H1 (cell line): ENCODE measurements at regions not wholly inside any gene's neighbourhood (a gene's known extent, or its start where the extent isn't known, plus 50 kb on each side); places are given as distances from the start of the nearest gene placed in this dataset.
"Not testable (repeated sequence)": the region's sequence is repeated elsewhere in the genome, so short reads cannot be mapped to it uniquely, and the experiment has no call there.

ENCODE experiments used
- CTCF ChIA-PET: fragments of 300-600 bp; sonication (Branson Sonifier 250); formaldehyde crosslinking; loops from one replicate; lab custom pipeline; 2021; ENCODE audit not compliant: partially characterized antibody; lab: Charles Lee
- POLR2A ChIA-PET: fragments of 300-600 bp; sonication (Branson Sonifier 250); formaldehyde crosslinking; loops from one replicate; lab custom pipeline; 2021; ENCODE audit warnings: inconsistent platforms; ENCODE audit not compliant: partially characterized antibody; lab: Charles Lee
- DNase-seq, 2 experiments: peaks; one replicate each; pipeline versions ENCODE4 v3.0.0 to v3.0.0-alpha.2; 2010 to 2022; ENCODE audit warnings: low spot score in 2 of 2, low read depth in 1 of 2, mixed read lengths in 1 of 2
- FAIRE-seq: peaks from 2 replicates; lab custom pipeline; 2011; peaks lifted over from hg19 to GRCh38; lab: Jason Lieb, UNC
- H2AFZ ChIP-seq: 2 replicates; pipeline ENCODE4 v1.8.1; 2012; ENCODE audit warnings: low read length, inconsistent platforms
- H2AK5ac ChIP-seq: 2 replicates; pipeline ENCODE4 v1.6.1; 2013; ENCODE audit warnings: low read depth, low read length
- H2BK120ac ChIP-seq: replicated peaks from 2 replicates; pipeline ENCODE3; 2013; ENCODE audit warnings: low read depth, low read length, inconsistent platforms
- H2BK12ac ChIP-seq: 2 replicates; pipeline ENCODE4 v1.6.1; 2013; ENCODE audit warnings: low read depth, low read length
- H2BK15ac ChIP-seq: 2 replicates; pipeline ENCODE4 v1.6.1; 2013; ENCODE audit warnings: low read length
- H2BK20ac ChIP-seq: 2 replicates; pipeline ENCODE4 v1.6.1; 2013; ENCODE audit warnings: low read length
- H2BK5ac ChIP-seq: 2 replicates; pipeline ENCODE4 v1.6.1; 2013; ENCODE audit warnings: low read depth, low read length
- H3K14ac ChIP-seq: 2 replicates; pipeline ENCODE4 v1.6.1; 2013; ENCODE audit warnings: inconsistent platforms; ENCODE audit not compliant: insufficient read length
- H3K18ac ChIP-seq: 2 replicates; pipeline ENCODE4 v1.6.1; 2013; ENCODE audit warnings: low read length; ENCODE audit errors: extremely low read depth
- H3K23ac ChIP-seq: 2 replicates; pipeline ENCODE4 v1.6.1; 2013; ENCODE audit warnings: inconsistent platforms; ENCODE audit not compliant: insufficient read length
- H3K23me2 ChIP-seq: 2 replicates; pipeline ENCODE4 v1.6.1; 2013; ENCODE audit warnings: low read depth, low read length
- H3K27ac ChIP-seq: 2 replicates; pipeline ENCODE4 v1.6.1; 2011; ENCODE audit warnings: low read depth, low read length, inconsistent platforms
- H3K27me3 ChIP-seq, 4 experiments: replicated peaks in 1 of 4; 1 replicate in 1 of 4; 2 replicates in 3 of 4; pipeline versions ENCODE4 v1.6.1 to v1.8.1; 2011 to 2013; ENCODE audit warnings: low read length in 3 of 4, mild to moderate bottlenecking in 3 of 4, inconsistent platforms in 2 of 4, mixed read lengths in 2 of 4, moderate library complexity in 1 of 4; ENCODE audit not compliant: control insufficient read depth in 3 of 4, insufficient read depth in 3 of 4; ENCODE audit errors: extremely low read depth in 1 of 4
- H3K36me3 ChIP-seq, 4 experiments: 2 replicates each; pipeline versions ENCODE4 v1.6.1 to v1.8.1; 2011 to 2013; ENCODE audit warnings: mild to moderate bottlenecking in 4 of 4, low read length in 3 of 4, moderate library complexity in 2 of 4, control low read depth in 1 of 4, inconsistent platforms in 1 of 4; ENCODE audit not compliant: insufficient read depth in 4 of 4, control insufficient read depth in 2 of 4
- H3K4ac ChIP-seq: replicated peaks from 2 replicates; pipeline ENCODE3; 2013; ENCODE audit warnings: low read length, low read depth, mixed read lengths, inconsistent platforms; ENCODE audit not compliant: insufficient read length
- H3K4me1 ChIP-seq, 4 experiments: replicated peaks in 1 of 4; 1 replicate in 1 of 4; 2 replicates in 3 of 4; pipeline versions ENCODE4 v1.6.1 to v1.8.1; 2011 to 2013; ENCODE audit warnings: low read length in 3 of 4, inconsistent platforms in 2 of 4, mixed read lengths in 1 of 4; ENCODE audit not compliant: insufficient read depth in 4 of 4, control insufficient read depth in 3 of 4
- H3K4me2 ChIP-seq, 2 experiments: 2 replicates each; pipeline versions ENCODE4 v1.6.1 to v1.8.1; 2011 to 2013; ENCODE audit warnings: low read depth in 2 of 2, low read length in 2 of 2, control low read depth in 1 of 2, inconsistent platforms in 1 of 2, mild to moderate bottlenecking in 1 of 2; ENCODE audit not compliant: insufficient read depth in 1 of 2
- H3K4me3 ChIP-seq, 4 experiments: fragments of 200-600, 300-600 bp in 1 of 4; sonication (generic), shearing (Covaris generic), sonication (Bioruptor Twin) in 1 of 4; 2 replicates each; pipeline versions ENCODE4 v1.5.1 to v1.8.1; 2011 to 2016; ENCODE audit warnings: low read length in 4 of 4, low read depth in 3 of 4, control low read depth in 2 of 4, inconsistent platforms in 2 of 4, mild to moderate bottlenecking in 2 of 4, mixed read lengths in 1 of 4, moderate library complexity in 1 of 4; ENCODE audit not compliant: insufficient read depth in 2 of 4; ENCODE audit errors: extremely low read depth in 1 of 4
- H3K56ac ChIP-seq: replicated peaks from 2 replicates; pipeline ENCODE3; 2013; ENCODE audit warnings: low read depth, mild to moderate bottlenecking, mixed read lengths, low read length, inconsistent platforms; ENCODE audit not compliant: insufficient read length
- H3K79me1 ChIP-seq: 2 replicates; pipeline ENCODE4 v1.6.1; 2013; ENCODE audit warnings: low read depth, low read length, control low read depth
- H3K79me2 ChIP-seq, 2 experiments: 2 replicates each; pipeline versions ENCODE4 v1.6.1 to v1.8.1; 2012 to 2013; ENCODE audit warnings: low read length in 2 of 2, mild to moderate bottlenecking in 2 of 2, inconsistent platforms in 1 of 2; ENCODE audit not compliant: insufficient read depth in 2 of 2, control insufficient read depth in 1 of 2
- H3K9ac ChIP-seq, 4 experiments: replicated peaks in 1 of 4; 1 replicate in 1 of 4; 2 replicates in 3 of 4; pipeline versions ENCODE4 v1.6.1 to v1.8.1; 2011 to 2013; ENCODE audit warnings: low read depth in 3 of 4, low read length in 3 of 4, control low read depth in 2 of 4, mild to moderate bottlenecking in 2 of 4, moderate library complexity in 2 of 4, inconsistent platforms in 1 of 4; ENCODE audit errors: extremely low read depth in 1 of 4
- H3K9me3 ChIP-seq, 2 experiments: 2 replicates each; pipeline versions ENCODE4 v1.6.1 to v1.8.1; 2012 to 2013; ENCODE audit warnings: mild to moderate bottlenecking in 2 of 2, moderate library complexity in 2 of 2, control low read depth in 1 of 2, inconsistent platforms in 1 of 2, low read depth in 1 of 2, low read length in 1 of 2, mixed read lengths in 1 of 2; ENCODE audit not compliant: insufficient read depth in 2 of 2
- H4K20me1 ChIP-seq, 2 experiments: replicated peaks in 1 of 2; 2 replicates each; pipeline versions ENCODE3 to v1.8.1; 2011 to 2013; ENCODE audit warnings: inconsistent platforms in 2 of 2, low read length in 2 of 2, mild to moderate bottlenecking in 1 of 2; ENCODE audit not compliant: insufficient read depth in 2 of 2, control insufficient read depth in 1 of 2
- H4K5ac ChIP-seq: 2 replicates; pipeline ENCODE4 v1.6.1; 2013; ENCODE audit warnings: low read length, low read depth, mixed read lengths, inconsistent platforms; ENCODE audit not compliant: insufficient read length
- H4K8ac ChIP-seq: 2 replicates; pipeline ENCODE4 v1.8.0; 2013; ENCODE audit warnings: mild to moderate bottlenecking, moderate library complexity, low read length, inconsistent platforms; ENCODE audit not compliant: insufficient read depth; ENCODE audit errors: extremely low read depth
- H4K91ac ChIP-seq: replicated peaks from 2 replicates; pipeline ENCODE3; 2013; ENCODE audit warnings: low read length, mixed read lengths, inconsistent platforms; ENCODE audit not compliant: insufficient read length
- WGBS, 2 experiments: shearing (Covaris generic) in 1 of 2; methylation state at CpG; one replicate each; pipeline versions ENCODE4 v1.1.6 to v1.1.7; 2013 to 2015; ENCODE audit warnings: low lambda C conversion rate in 2 of 2, mixed read lengths in 2 of 2, inconsistent platforms in 1 of 2, low coverage in 1 of 2, missing lambda C conversion rate in 1 of 2; ENCODE audit not compliant: insufficient replicate concordance in 2 of 2, insufficient coverage in 1 of 2, insufficient read length in 1 of 2; ENCODE audit errors: extremely low coverage in 1 of 2, missing lambda C conversion rate in 1 of 2; 5-methylcytosine and 5-hydroxymethylcytosine counted together

DNA sequence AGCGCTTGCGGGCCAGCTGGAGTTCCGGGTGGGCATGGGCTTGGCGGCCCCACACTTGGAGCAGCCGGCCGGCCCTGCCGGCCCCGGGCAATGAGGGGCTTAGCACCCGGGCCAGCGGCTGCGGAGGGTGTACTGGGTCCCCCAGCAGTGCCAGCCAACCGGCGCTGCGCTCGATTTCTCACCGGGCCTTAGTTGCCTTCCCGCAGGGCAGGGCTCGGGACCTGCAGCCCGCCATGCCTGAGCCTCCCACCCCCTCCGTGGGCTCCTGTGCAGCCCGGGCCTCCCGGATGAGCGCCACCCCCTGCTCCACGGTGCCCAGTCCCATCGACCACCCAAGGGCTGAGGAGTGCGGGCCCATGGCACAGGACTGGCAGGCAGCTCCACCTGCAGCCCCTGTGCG lies 53.4 kb upstream of the AGA start:
- FAIRE-seq, H3K56ac ChIP-seq, H3K27ac ChIP-seq, DNase-seq, H2BK15ac ChIP-seq, H4K5ac ChIP-seq, H3K9me3 ChIP-seq, H4K91ac ChIP-seq, H3K23me2 ChIP-seq, H3K14ac ChIP-seq, H3K4me3 ChIP-seq, H3K18ac ChIP-seq, CTCF ChIA-PET, H3K23ac ChIP-seq, H2BK120ac ChIP-seq, H2AFZ ChIP-seq, H4K8ac ChIP-seq, H2BK20ac ChIP-seq, H3K4ac ChIP-seq, H4K20me1 ChIP-seq, H2BK5ac ChIP-seq, H3K27me3 ChIP-seq, H3K4me1 ChIP-seq, H3K79me1 ChIP-seq, H3K9ac ChIP-seq, H3K79me2 ChIP-seq, H3K36me3 ChIP-seq, H2BK12ac ChIP-seq, H2AK5ac ChIP-seq, H3K4me2 ChIP-seq: not testable (repeated sequence)
- POLR2A ChIA-PET = interaction anchor here (1.6 kb wide), 1 partner anchor 54 kb away, joined by 6 read pairs; no protein-coding TSS in a partner anchor
- 95% methylated on average over 17 of the region's 27 CpGs; no CpG with 5 or more reads in 1 of the 2 experiments for WGBS, 2 experiments
